Activated CD4-positive, alpha-beta T cell treated with anti-CD3 and anti-CD28 coated beads, Interleukin-2, Interleukin-6, amounts not matched to agents 100 ng/mL and 50 ng/mL, durations not matched to agents 16 hours and 8 hours (primary cell): ENCODE measurements at regions not wholly inside any gene's neighbourhood (a gene's known extent, or its start where the extent isn't known, plus 50 kb on each side); places are given as distances from the start of the nearest gene placed in this dataset.
"Not testable (repeated sequence)": the region's sequence is repeated elsewhere in the genome, so short reads cannot be mapped to it uniquely, and the experiment has no call there.

Experiments
- DNase-seq: peaks from one replicate; pipeline ENCODE4 v3.0.0-alpha.2; 2020

- DNase-seq = no peak
Measured at GRCh38 chr21:19433623-19434022, 1030.0 kb upstream of the TMPRSS15 start.

- DNase-seq = no peak
Measured at GRCh38 chr21:19440792-19441655, 1037.4 kb upstream of the TMPRSS15 start.

- DNase-seq = peak; percentile 1
Measured at GRCh38 chr21:19458295-19458694, 1054.7 kb upstream of the TMPRSS15 start.

- DNase-seq = no peak
Measured at GRCh38 chr21:19461481-19462205, 1058.1 kb upstream of the TMPRSS15 start.

GRCh38 chr21:19463966-19464365, 1060.4 kb upstream of the TMPRSS15 start:
- DNase-seq = no peak

- no peak for DNase-seq
Measured at GRCh38 chr21:19468991-19469715, 1065.6 kb upstream of the TMPRSS15 start.

- no peak for DNase-seq
Measured at GRCh38 chr21:19475525-19475924, 1071.9 kb upstream of the TMPRSS15 start.

- DNase-seq = no peak
Measured at GRCh38 chr21:19489930-19490329, 1086.3 kb upstream of the TMPRSS15 start.

GRCh38 chr21:19490481-19490880, 1086.9 kb upstream of the TMPRSS15 start:
- no peak for DNase-seq

GRCh38 chr21:19493437-19494241, 1090.1 kb upstream of the TMPRSS15 start:
- not testable (repeated sequence) for DNase-seq

- no peak for DNase-seq
Measured at GRCh38 chr21:19501115-19501514, 1097.5 kb upstream of the TMPRSS15 start.

- DNase-seq = no peak
Measured at GRCh38 chr21:19507682-19508260, 1104.2 kb upstream of the TMPRSS15 start.

GRCh38 chr21:19508442-19508841, 1104.9 kb upstream of the TMPRSS15 start:
- no peak for DNase-seq

GRCh38 chr21:19508844-19509243, 1105.3 kb upstream of the TMPRSS15 start:
- no peak for DNase-seq

- DNase-seq = no peak
Measured at GRCh38 chr21:19510057-19510456, 1106.5 kb upstream of the TMPRSS15 start.

- DNase-seq = no peak
Measured at GRCh38 chr21:19510653-19511052, 1107.1 kb upstream of the TMPRSS15 start.

- no peak for DNase-seq
Measured at GRCh38 chr21:19522381-19522780, 1118.8 kb upstream of the TMPRSS15 start.

GRCh38 chr21:19523061-19523460, 1119.5 kb upstream of the TMPRSS15 start:
- DNase-seq = no peak

- DNase-seq = no peak
Measured at GRCh38 chr21:19523746-19524145, 1120.2 kb upstream of the TMPRSS15 start.

- DNase-seq = no peak
Measured at GRCh38 chr21:19529031-19529430, 1125.4 kb upstream of the TMPRSS15 start.

GRCh38 chr21:19535356-19535755, 1131.8 kb upstream of the TMPRSS15 start:
- no peak for DNase-seq

- no peak for DNase-seq
Measured at GRCh38 chr21:19537116-19537515, 1133.5 kb upstream of the TMPRSS15 start.
